ENCODE measurements at regions not wholly inside any gene's neighbourhood (a gene's known extent, or its start where the extent isn't known, plus 50 kb on each side); places are given as distances from the start of the nearest gene placed in this dataset.

- no peak for DNase-seq (ENCODE audit: low spot score)
- intact Hi-C loops (cut with DNase I) = no loop called here
Observed at GRCh38 chr9:126084696-126085095, 241.9 kb upstream of the MVB12B start.

GRCh38 chr9:126085170-126085569 is 241.5 kb upstream of the MVB12B start:
- intact Hi-C loops (cut with DNase I) = no loop called here
- DNase-seq (ENCODE audit: low spot score) = no peak

- intact Hi-C loops (cut with DNase I) = no loop called here
Observed at GRCh38 chr9:126088336-126088735, 238.3 kb upstream of the MVB12B start.

GRCh38 chr9:126089789-126090188 is 236.8 kb upstream of the MVB12B start:
- intact Hi-C loops (cut with DNase I) = no loop called here
- DNase-seq (ENCODE audit: low spot score) = no peak

More at GRCh38 chr9:126088336-126088735, 238.3 kb upstream of the MVB12B start:
- no peak for DNase-seq (ENCODE audit: low spot score)

GRCh38 chr9:126093771-126094170 is 232.9 kb upstream of the MVB12B start:
- intact Hi-C loops (cut with DNase I) = no loop called here
- DNase-seq (ENCODE audit: low spot score) = no peak

- no peak for DNase-seq (ENCODE audit: low spot score)
- intact Hi-C loops (cut with DNase I) = no loop called here
Observed at GRCh38 chr9:126095546-126096190, 231.0 kb upstream of the MVB12B start.

- intact Hi-C loops (cut with DNase I) = no loop called here
- no peak for DNase-seq (ENCODE audit: low spot score)
Observed at GRCh38 chr9:126096340-126096739, 230.3 kb upstream of the MVB12B start.

GRCh38 chr9:126097679-126098078 is 228.9 kb upstream of the MVB12B start:
- intact Hi-C loops (cut with DNase I) = no loop called here
- no peak for DNase-seq (ENCODE audit: low spot score)

GRCh38 chr9:126106404-126106803 is 220.2 kb upstream of the MVB12B start:
- no peak for DNase-seq (ENCODE audit: low spot score)
- intact Hi-C loops (cut with DNase I) = no loop called here

- no peak for DNase-seq (ENCODE audit: low spot score)
- intact Hi-C loops (cut with DNase I) = no loop called here
Observed at GRCh38 chr9:126107693-126108092, 218.9 kb upstream of the MVB12B start.

GRCh38 chr9:126108240-126108639 is 218.4 kb upstream of the MVB12B start:
- no peak for DNase-seq (ENCODE audit: low spot score)
- intact Hi-C loops (cut with DNase I) = no loop called here

- peak; percentile 51 for DNase-seq (ENCODE audit: low spot score)
- intact Hi-C loops (cut with DNase I) = no loop called here
Observed at GRCh38 chr9:126109575-126109974, 217.1 kb upstream of the MVB12B start.

GRCh38 chr9:126111556-126111955 is 215.1 kb upstream of the MVB12B start:
- intact Hi-C loops (cut with DNase I) = no loop called here

GRCh38 chr9:126112135-126112720 is 214.4 kb upstream of the MVB12B start:
- intact Hi-C loops (cut with DNase I) = no loop called here
- DNase-seq (ENCODE audit: low spot score) = peak; percentile 1

More at GRCh38 chr9:126111556-126111955, 215.1 kb upstream of the MVB12B start:
- DNase-seq (ENCODE audit: low spot score) = peak; percentile 26

GRCh38 chr9:126113176-126113575 is 213.5 kb upstream of the MVB12B start:
- intact Hi-C loops (cut with DNase I) = no loop called here
- no peak for DNase-seq (ENCODE audit: low spot score)

- intact Hi-C loops (cut with DNase I) = no loop called here
- DNase-seq (ENCODE audit: low spot score) = peak; percentile 51
Observed at GRCh38 chr9:126113756-126114408, 212.7 kb upstream of the MVB12B start.

GRCh38 chr9:126114409-126114760 is 212.2 kb upstream of the MVB12B start:
- intact Hi-C loops (cut with DNase I) = no loop called here
- DNase-seq (ENCODE audit: low spot score) = peak; percentile 58

- peak; percentile 20 for DNase-seq (ENCODE audit: low spot score)
- intact Hi-C loops (cut with DNase I) = no loop called here
Observed at GRCh38 chr9:126114850-126115460, 211.7 kb upstream of the MVB12B start.

- intact Hi-C loops (cut with DNase I) = no loop called here
- peak; percentile 63 for DNase-seq (ENCODE audit: low spot score)
Observed at GRCh38 chr9:126116351-126117157, 210.1 kb upstream of the MVB12B start.

- intact Hi-C loops (cut with DNase I) = no loop called here
- DNase-seq (ENCODE audit: low spot score) = no peak
Observed at GRCh38 chr9:126117158-126117425, 209.5 kb upstream of the MVB12B start.

All from cardiac septum (tissue), 1 donor.